ENCODE measurements at regions not wholly inside any gene's neighbourhood (a gene's known extent, or its start where the extent isn't known, plus 50 kb on each side); places are given as distances from the start of the nearest gene placed in this dataset.

DNA sequence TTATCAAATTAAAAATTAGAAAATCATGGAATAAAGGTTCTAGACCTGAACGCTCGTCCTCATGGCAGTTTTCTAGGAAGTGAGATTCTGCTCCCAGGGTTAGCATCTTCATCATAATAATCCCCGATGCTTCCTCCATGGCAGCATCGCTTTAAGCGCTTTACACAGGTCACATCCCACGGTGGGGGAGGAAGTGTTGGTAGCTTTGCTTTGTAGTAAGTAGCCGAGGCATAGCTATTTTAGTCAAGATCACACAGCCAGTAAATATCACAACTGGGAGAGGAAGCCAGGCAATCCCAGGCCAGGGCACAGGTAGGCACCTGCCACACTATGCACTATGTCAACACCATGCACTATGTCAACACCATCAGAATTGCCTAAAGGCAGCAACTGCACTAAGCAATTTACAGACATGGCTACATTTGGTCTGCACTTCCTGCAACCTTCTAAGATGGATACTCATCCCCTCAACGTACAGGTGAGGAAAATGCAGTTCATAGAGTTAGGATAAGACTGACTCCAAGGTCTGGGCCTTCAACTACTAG lies 205.5 kb downstream of the FBXO15 start:
- Histone ChIP-seq H4K5ac (ENCODE audit: insufficient read length, low read depth, low read length) (no peak overlapping the region), H3K9ac (ENCODE audit: extremely low read depth, insufficient read length, low read length) (no peak overlapping the region), H2BK12ac (ENCODE audit: insufficient read length, low read depth, low read length) (no peak overlapping the region), H3K56ac (ENCODE audit: insufficient read length, low read depth, low read length) (no peak overlapping the region), H3K18ac (ENCODE audit: insufficient read length, low read depth, low read length) (no peak overlapping the region), H3K4me2 (ENCODE audit: insufficient read depth, insufficient read length, low read length) (no peak overlapping the region), H2AFZ (ENCODE audit: low read length) (no peak overlapping the region), H3K14ac (ENCODE audit: insufficient read depth, low read length) (no peak overlapping the region), H3K23ac (ENCODE audit: insufficient read length, low read depth, low read length) (no peak overlapping the region), H3K79me2 (ENCODE audit: insufficient read depth, low read length) (no peaks in the 10 kb centered on the region), H4K20me1 (ENCODE audit: control insufficient read depth, insufficient read depth, insufficient read length) (no peaks in the 10 kb centered on the region), H3K79me1 (ENCODE audit: insufficient read depth, low read depth, low read length, poor library complexity, severe bottlenecking) (no peaks in the 10 kb centered on the region), H2BK15ac (ENCODE audit: low read depth, low read length) (no peak overlapping the region), H2AK5ac (ENCODE audit: insufficient read length, low read length) (no peak overlapping the region), H2BK5ac (ENCODE audit: insufficient read length, low read length) (no peak overlapping the region), H3K23me2 (ENCODE audit: insufficient read length, low read depth, low read length, poor library complexity, severe bottlenecking) (no peaks in the 10 kb centered on the region), H3K27ac (ENCODE audit: insufficient read length, low read depth, low read length) (no peak overlapping the region), H4K8ac (replicated peaks; ENCODE audit: insufficient read length, low read depth, low read length) (no peak overlapping the region), H2BK20ac (ENCODE audit: low read depth, low read length, poor library complexity, severe bottlenecking) (no peak overlapping the region), H2BK120ac (ENCODE audit: low read depth, low read length, poor library complexity, severe bottlenecking) (no peak overlapping the region), H3K4ac (ENCODE audit: low read depth, low read length) (no peak overlapping the region), H3T11ph (ENCODE audit: low read length) (no peak overlapping the region), H3K27me3 (ENCODE audit: insufficient read depth, low read length) (no peaks in the 10 kb centered on the region), H4K91ac (ENCODE audit: insufficient read length, low read depth, low read length) (no peak overlapping the region), H3K9me3 (ENCODE audit: control insufficient read depth, low read depth, low read length) (no peaks in the 10 kb centered on the region), H3K4me1 (ENCODE audit: insufficient read depth, low read length) (no peaks in the 10 kb centered on the region)
- no CpG with 5 or more reads among the region's 8 CpGs for WGBS (ENCODE audit: extremely low coverage, insufficient read length, low lambda C conversion rate)
- no peaks in the 10 kb centered on the region for H3K9me3 Mint-ChIP-seq
- no peak overlapping the region; a peak in 1 of 7 replicates for H3K27ac Mint-ChIP-seq
- H3K27me3 Mint-ChIP-seq (ENCODE audit: low read depth): peaks cover 5% of the 10 kb centered on the region; the same call in 1 of the 2 replicates
- TF ChIP-seq CTCF (conservative IDR thresholded peaks at IDR 0.05): no peak
- peaks cover 0 to 4% of the 10 kb centered on the region in 2 experiments; a peak in 3 of 4 replicates for H3K4me1 Mint-ChIP-seq
- DNase-seq: no peak
- no peaks in the 10 kb centered on the region; a peak in 1 of 7 replicates for H3K36me3 Mint-ChIP-seq (ENCODE audit: insufficient read depth in 1 of 3, low read depth in 3 of 3)
- H3K4me3 Mint-ChIP-seq: no peak overlapping the region

Measured in H9 (cell line).